GM10266 (cell line): ENCODE measurements at regions not wholly inside any gene's neighbourhood (a gene's known extent, or its start where the extent isn't known, plus 50 kb on each side); places are given as distances from the start of the nearest gene placed in this dataset.

Source experiments
- DNase-seq: peaks from one replicate; pipeline ENCODE4 v3.0.0; 2012; ENCODE audit errors: extremely low spot score
- CTCF ChIP-seq: IDR thresholded peaks from 2 replicates; pipeline ENCODE4 v1.5.1; 2012; ENCODE audit warnings: mild to moderate bottlenecking, low read depth; ENCODE audit not compliant: control insufficient read depth, insufficient read depth; ENCODE audit errors: missing control alignments

- DNase-seq = no peak
- no peak for TF ChIP-seq CTCF
Observed at GRCh38 chr7:25522727-25523126, 294.4 kb upstream of the NPVF start.

GRCh38 chr7:25527665-25528170, 299.4 kb upstream of the NPVF start:
- no peak for DNase-seq
- no peak for TF ChIP-seq CTCF

- DNase-seq = no peak
- TF ChIP-seq CTCF = no peak
Observed at GRCh38 chr7:25529320-25529719, 301.0 kb upstream of the NPVF start.

- DNase-seq = no peak
- TF ChIP-seq CTCF = no peak
Observed at GRCh38 chr7:25536851-25537250, 308.6 kb upstream of the NPVF start.

GRCh38 chr7:25537662-25538375, 309.5 kb upstream of the NPVF start:
- no peak for DNase-seq
- no peak for TF ChIP-seq CTCF

- no peak for TF ChIP-seq CTCF
Observed at GRCh38 chr7:25541094-25541821, 313.0 kb upstream of the NPVF start.

GRCh38 chr7:25541877-25542276, 313.6 kb upstream of the NPVF start:
- no peak for DNase-seq
- no peak for TF ChIP-seq CTCF

More at GRCh38 chr7:25541094-25541821, 313.0 kb upstream of the NPVF start:
- no peak for DNase-seq
